HG03159 (cell line): ENCODE measurements at regions not wholly inside any gene's neighbourhood (a gene's known extent, or its start where the extent isn't known, plus 50 kb on each side); places are given as distances from the start of the nearest gene placed in this dataset.
"Not testable (repeated sequence)": the region's sequence is repeated elsewhere in the genome, so short reads cannot be mapped to it uniquely, and the experiment has no call there.

Experiments
- ATAC-seq: cut with Tn5 transposase; IDR thresholded peaks from one replicate; pipeline ENCODE4 v1.9.1; 2021; ENCODE audit warnings: mild to moderate bottlenecking, moderate library complexity; ENCODE audit not compliant: unreplicated experiment

GRCh38 chr6:94902974-94903628 is 674.2 kb upstream of the MANEA start:
- no peak for ATAC-seq

DNA sequence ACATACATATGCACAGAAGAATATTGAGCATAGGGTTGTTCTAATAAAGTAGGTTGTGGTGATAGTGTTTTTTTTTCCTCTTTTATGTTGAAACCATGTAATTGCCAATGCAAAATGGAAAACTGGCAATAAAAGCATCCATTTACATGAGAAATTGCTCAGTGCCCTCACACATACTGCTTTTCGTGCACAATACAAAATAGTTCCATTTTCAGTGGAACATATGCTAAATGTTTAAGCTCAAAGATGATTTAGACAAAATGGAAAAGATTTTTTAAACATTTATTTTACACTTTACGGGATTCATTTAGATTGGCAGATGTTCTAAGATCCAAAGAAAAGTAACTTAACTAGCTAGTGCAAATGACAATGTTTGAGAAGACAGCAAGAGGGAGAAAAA is 678.1 kb upstream of the MANEA start:
- ATAC-seq: no peak

DNA sequence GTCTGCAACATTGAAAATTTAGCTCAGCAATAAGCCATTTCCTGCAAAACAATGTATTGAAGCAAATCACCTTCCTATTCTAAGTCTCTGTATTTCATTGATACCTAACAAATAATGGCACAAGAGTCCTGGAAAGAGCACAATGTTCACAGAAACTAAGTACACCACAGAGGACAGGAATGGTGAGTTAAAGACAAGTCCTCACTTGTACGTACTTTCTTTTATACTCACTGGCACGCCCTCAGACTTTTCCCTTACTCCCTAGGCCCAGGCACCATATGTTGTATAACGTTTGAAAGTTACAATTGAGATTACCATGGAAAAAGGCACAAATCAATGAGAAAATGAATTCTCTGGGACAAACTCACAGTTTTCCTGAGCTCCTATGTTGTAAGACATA is 683.0 kb upstream of the MANEA start:
- no peak for ATAC-seq

GRCh38 chr6:94893327-94893726 is 684.0 kb upstream of the MANEA start:
- no peak for ATAC-seq

GRCh38 chr6:94873819-94874218 is 703.5 kb upstream of the MANEA start:
- ATAC-seq: not testable (repeated sequence)

DNA sequence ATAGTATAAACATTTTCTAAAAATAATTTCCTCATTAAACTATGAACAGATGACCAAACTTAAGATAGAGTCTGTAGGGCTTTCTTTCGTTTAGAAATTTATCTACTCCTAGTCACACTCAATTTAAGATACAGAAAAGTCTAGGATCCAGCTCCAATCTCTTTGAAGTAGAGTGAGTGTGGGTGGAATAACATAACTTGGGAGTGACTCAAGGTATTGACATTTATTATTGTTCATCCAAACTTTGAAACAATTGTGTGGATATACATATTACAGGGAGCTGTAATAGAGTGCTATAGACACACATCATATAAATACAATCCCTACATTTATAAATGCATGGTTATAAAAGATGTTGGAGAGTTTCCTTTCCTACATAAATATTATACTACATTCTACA is 715.2 kb upstream of the MANEA start:
- ATAC-seq: no peak

- ATAC-seq: no peak
Measured at GRCh38 chr6:94859924-94860323, 717.4 kb upstream of the MANEA start.

DNA sequence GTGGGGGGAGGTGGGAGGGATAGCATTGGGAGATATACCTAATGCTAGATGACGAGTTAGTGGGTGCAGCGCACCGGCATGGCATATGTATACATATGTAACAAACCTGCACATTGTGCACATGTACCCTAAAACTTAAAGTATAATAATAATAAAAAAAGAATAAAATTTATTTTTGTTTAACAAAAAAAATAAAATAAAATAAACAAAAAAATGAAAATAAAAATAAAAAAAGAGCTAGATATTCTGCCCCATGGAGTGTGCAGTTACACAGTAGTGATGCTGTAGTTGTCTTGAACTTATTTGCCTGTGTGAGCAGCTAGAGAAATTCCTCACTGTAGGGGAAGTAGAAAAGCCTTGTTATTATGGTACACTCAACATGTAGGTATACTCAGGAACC is 720.3 kb upstream of the MANEA start:
- ATAC-seq: not testable (repeated sequence)

DNA sequence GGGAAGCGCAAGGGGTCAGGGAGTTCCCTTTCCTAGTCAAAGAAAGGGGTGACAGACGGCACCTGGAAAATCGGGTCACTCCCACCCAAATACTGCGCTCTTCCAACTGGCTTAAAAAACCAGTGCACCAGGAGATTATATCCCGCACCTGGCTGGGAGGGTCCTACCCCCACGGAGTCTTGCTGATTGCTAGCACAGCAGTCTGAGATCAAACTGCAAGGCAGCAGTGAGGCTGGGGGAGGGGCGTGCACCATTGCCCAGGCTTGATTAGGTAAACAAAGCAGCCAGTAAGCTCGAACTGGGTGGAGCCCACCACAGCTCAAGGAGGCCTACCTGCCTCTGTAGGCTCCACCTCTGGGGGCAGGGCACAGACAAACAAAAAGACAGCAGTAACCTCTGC is 726.0 kb upstream of the MANEA start:
- ATAC-seq: not testable (repeated sequence)

- no peak for ATAC-seq
Measured at GRCh38 chr6:94845742-94846141, 731.6 kb upstream of the MANEA start.

DNA sequence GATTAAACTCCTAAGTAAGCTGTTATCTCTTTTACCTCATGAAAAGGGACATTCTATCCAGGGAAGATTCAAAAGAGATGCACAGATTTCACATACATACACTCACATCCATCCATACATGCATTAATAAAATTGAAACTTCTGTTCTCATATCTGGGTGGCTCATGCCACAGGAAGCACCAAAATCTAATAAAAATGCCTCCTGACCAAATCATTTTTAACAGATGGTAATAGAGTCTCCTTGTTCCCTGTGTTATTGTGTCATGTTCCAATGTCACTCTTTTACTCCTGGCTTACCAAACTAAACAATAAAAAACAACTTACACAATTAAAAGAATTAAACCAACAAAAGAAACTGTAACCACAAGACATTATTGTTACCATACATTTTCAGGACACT is 742.1 kb upstream of the MANEA start:
- no peak for ATAC-seq

DNA sequence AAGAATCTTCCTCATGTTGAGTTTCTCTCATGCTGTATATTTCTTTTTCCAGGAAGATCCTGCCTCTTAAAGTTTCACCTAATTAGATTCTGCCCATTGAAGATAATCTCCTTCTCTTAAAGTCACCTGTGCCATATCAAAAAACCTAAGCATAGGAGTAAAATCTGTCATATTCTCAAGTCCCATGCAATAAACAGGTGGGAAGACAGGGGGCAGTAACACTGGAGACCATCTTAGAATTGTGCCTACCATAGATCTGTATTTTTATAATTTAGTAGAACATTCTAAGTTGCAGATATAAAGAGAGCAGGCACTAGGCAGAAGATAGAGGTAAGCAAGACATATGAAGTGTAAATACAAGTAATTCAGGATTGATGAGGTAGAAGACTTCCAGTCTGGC is 763.5 kb upstream of the MANEA start:
- ATAC-seq: no peak

GRCh38 chr6:94801344-94801743 is 776.0 kb upstream of the MANEA start:
- no peak for ATAC-seq

GRCh38 chr6:94785514-94785913 is 791.8 kb upstream of the MANEA start:
- no peak for ATAC-seq

GRCh38 chr6:94785081-94785480 is 792.3 kb upstream of the MANEA start:
- ATAC-seq: not testable (repeated sequence)

- ATAC-seq: no peak
Measured at GRCh38 chr6:94769197-94769596, 808.1 kb upstream of the MANEA start.

DNA sequence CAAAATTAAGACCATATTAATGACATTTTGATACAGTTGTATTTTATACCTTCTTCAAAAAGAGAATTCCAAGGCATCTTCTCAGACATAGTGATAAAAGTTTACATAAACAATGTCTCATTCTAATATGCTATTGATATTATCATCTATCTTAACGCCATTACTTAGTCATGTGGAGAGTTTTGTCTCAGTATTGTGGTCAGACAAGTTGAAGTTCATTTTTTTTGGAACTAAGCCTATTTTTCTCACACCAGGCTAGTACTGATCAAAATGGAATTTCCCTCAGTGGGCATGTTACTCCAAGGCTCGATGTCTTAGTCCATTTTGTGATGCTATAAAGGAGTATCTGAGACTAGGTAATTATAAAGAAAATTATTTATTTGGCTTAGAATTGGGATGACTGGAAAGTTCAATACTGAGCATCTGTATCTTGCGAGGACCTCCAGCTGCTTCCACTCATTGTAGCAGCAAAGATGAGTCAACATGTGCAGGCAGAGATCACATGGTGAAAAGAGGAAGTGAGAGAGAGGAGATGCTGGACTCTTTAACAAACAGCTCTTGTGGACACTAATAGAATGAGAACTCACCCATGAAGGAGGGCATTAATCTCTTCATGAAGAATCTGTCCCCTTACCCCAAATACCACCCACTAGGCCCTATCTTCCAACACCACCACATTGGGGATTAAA is 825.5 kb upstream of the MANEA start:
- ATAC-seq: peak; percentile 94

DNA sequence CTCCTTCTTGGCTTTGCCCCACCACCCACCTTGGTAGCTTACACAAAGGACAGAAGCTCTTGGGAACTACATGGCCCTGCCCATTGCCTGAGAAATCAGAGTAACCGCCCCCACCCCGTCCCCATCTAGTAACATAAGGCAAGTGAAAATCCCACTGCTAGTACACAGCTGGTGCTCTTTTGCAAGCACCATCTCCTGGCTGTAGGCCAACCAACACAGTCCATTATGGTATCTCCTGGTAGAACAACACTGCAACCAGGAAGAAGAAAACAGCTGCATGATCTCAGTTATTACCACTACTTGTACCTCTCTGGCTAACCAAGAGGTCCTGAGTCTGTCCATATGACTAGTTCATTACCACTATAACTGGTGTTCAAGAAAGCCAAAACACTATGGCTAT is 841.1 kb upstream of the MANEA start:
- ATAC-seq: no peak

- ATAC-seq: no peak
Measured at GRCh38 chr6:94735270-94735669, 842.1 kb upstream of the MANEA start.

DNA sequence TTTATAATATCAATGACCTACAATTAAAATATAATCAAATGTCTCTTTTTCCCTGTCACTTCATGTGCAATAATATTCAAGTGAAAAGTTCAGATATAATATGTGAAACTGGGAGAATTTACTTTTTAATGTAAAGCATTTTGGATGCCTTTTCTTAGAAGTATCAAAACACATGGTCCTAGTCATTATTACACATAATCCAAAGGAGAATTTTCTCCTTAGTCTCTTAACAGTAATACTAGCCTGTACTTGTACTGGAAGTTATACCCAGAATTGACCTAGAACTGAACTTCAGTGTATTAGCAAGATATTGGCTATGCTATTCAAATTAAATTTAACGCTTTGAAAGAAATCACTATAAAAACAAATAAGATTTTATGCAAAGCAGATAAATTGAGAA is 842.6 kb upstream of the MANEA start:
- no peak for ATAC-seq

GRCh38 chr6:94733066-94733465 is 844.3 kb upstream of the MANEA start:
- no peak for ATAC-seq

DNA sequence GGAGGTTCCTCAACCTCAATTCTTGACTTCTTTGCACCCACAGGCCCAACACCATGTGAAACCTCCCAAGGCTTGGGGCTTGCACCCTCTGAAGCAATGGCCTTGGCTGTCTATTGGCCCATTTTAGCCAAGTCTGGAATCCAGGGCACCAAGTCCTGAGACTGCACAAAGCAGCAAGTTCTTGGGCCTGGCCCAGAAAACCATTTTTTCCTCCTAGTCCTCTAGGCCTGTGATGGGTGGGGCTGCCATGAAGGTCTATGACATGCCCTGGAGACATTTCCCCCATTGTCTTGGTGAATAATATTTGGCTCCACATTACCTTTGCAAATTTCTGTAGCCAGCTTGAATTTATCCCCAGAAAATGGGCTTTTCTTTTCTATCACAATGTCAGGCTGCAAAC is 849.6 kb upstream of the MANEA start:
- no peak for ATAC-seq

- ATAC-seq: no peak
Measured at GRCh38 chr6:94721459-94721858, 855.9 kb upstream of the MANEA start.
